Ishikawa (cell line): ENCODE measurements at regions not wholly inside any gene's neighbourhood (a gene's known extent, or its start where the extent isn't known, plus 50 kb on each side); places are given as distances from the start of the nearest gene placed in this dataset.

ENCODE experiments used
- CREB1 ChIP-seq: IDR thresholded peaks from 2 replicates; pipeline ENCODE4 v1.6.1; 2012; ENCODE audit warnings: low read depth
- EGR1 ChIP-seq: IDR thresholded peaks from 2 replicates; pipeline ENCODE4 v1.6.1; 2012
- EP300 ChIP-seq: IDR thresholded peaks from 2 replicates; pipeline ENCODE4 v1.6.1; 2012; ENCODE audit warnings: borderline replicate concordance
- FOXM1 ChIP-seq: IDR thresholded peaks from 2 replicates; pipeline ENCODE4 v1.6.1; 2012; ENCODE audit warnings: low read depth, borderline replicate concordance
- MAX ChIP-seq: IDR thresholded peaks from 2 replicates; pipeline ENCODE4 v1.6.1; 2012
- NFIC ChIP-seq: IDR thresholded peaks from 2 replicates; pipeline ENCODE4 v1.6.1; 2012
- RAD21 ChIP-seq: IDR thresholded peaks from 2 replicates; pipeline ENCODE4 v1.6.1; 2012; ENCODE audit warnings: low read depth
- REST ChIP-seq: IDR thresholded peaks from 2 replicates; pipeline ENCODE4 v1.6.1; 2012; ENCODE audit warnings: low read depth, mild to moderate bottlenecking
- TAF1 ChIP-seq: IDR thresholded peaks from 2 replicates; pipeline ENCODE4 v1.6.1; 2012; ENCODE audit warnings: low read depth, mild to moderate bottlenecking
- TEAD4 ChIP-seq: IDR thresholded peaks from 2 replicates; pipeline ENCODE4 v1.6.1; 2012
- USF1 ChIP-seq: IDR thresholded peaks from 2 replicates; pipeline ENCODE4 v1.6.1; 2012
- YY1 ChIP-seq: IDR thresholded peaks from 2 replicates; pipeline ENCODE4 v1.6.1; 2012; ENCODE audit warnings: low read depth
- ZBTB7A ChIP-seq: IDR thresholded peaks from 2 replicates; pipeline ENCODE4 v1.6.1; 2012; ENCODE audit warnings: low read depth

GRCh38 chr10:52939894-52940293 lies 167.3 kb upstream of the MBL2 start:
- TF ChIP-seq NFIC (no peak), RAD21 (no peak), CREB1 (no peak), EGR1 (no peak), FOXM1 (no peak), EP300 (no peak), TAF1 (no peak), YY1 (no peak), USF1 (no peak), TEAD4 (no peak), REST (no peak), MAX (no peak), ZBTB7A (no peak)
